22Rv1 (cell line): ENCODE measurements at regions not wholly inside any gene's neighbourhood (a gene's known extent, or its start where the extent isn't known, plus 50 kb on each side); places are given as distances from the start of the nearest gene placed in this dataset.

Experiments
- CTCF ChIP-seq: fragments of 450-650 bp; IDR thresholded peaks from 2 replicates; pipeline ENCODE4 v1.5.1; 2017; ENCODE audit warnings: mild to moderate bottlenecking
- ZFX ChIP-seq: fragments of 450-650 bp; IDR thresholded peaks from 2 replicates; pipeline ENCODE4 v1.6.1; 2017; ENCODE audit warnings: antibody characterized with exemption, borderline replicate concordance

DNA sequence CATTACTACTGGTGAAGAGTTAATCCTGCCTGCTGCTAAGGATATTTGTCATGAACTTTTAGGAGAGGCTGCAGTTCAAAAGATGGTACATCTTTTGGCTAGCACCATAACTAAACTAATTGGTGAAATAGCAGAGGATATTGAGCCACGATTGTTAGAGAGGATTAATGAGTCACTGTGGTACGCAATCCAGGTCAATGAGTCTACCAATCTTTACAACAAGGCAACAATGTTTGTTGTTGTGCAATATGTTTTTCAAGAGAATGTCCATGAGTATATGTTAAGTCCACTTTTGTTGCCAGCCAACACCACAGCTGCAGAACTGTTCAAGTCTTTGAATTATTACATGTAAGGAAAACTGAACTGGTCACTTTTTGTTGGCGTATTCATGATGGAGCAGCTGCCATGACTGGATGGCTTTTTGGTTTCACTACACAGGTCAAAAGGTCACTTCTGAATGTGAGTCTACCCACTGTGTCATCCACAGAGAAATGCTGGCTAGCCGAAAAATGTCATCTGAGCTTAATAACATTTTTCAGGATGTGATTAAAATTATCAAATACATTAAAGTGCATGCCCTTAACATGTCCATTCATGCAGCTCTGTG lies 402.6 kb upstream of the KIF2B start:
- TF ChIP-seq CTCF (no peak), ZFX (no peak)
